Stomach (tissue), 4 donors: ENCODE measurements at regions not wholly inside any gene's neighbourhood (a gene's known extent, or its start where the extent isn't known, plus 50 kb on each side); places are given as distances from the start of the nearest gene placed in this dataset.

ENCODE experiments used
- CTCF ChIP-seq, 7 experiments: fragments of 450-650 bp in 4 of 7; fragments of 200-600 bp in 3 of 7; sonication (generic) in 3 of 7; IDR thresholded peaks; one replicate each; pipeline ENCODE4 v1.5.1; 2016 to 2019; ENCODE audit warnings: antibody characterized with exemption in 7 of 7, control low read depth in 2 of 7, mild to moderate bottlenecking in 1 of 7
- POLR2A ChIP-seq, 4 donors: fragments of 450-650 bp; IDR thresholded peaks; one replicate each; pipeline ENCODE4 v1.6.1; 2016; ENCODE audit warnings: antibody characterized with exemption in 4 of 4, control low read depth in 2 of 4, mild to moderate bottlenecking in 1 of 4, moderate library complexity in 1 of 4

GRCh38 chr9:16157216-16157615 lies 604.4 kb downstream of the CCDC171 start:
- no peak for TF ChIP-seq CTCF (IDR thresholded peaks at IDR 0.05)
- TF ChIP-seq POLR2A (IDR thresholded peaks at IDR 0.05), result no peak
